ENCODE measurements at regions not wholly inside any gene's neighbourhood (a gene's known extent, or its start where the extent isn't known, plus 50 kb on each side); places are given as distances from the start of the nearest gene placed in this dataset.

- H3K9ac ChIP-seq (ENCODE audit: low read length) = no peak overlapping the region
- no peak overlapping the region for H3K27ac ChIP-seq (ENCODE audit: low read depth, low read length)
These were observed 204.4 kb upstream of the TMEM72 start for GRCh38 chr10:44706745-44707144.

GRCh38 chr10:44713307-44713706 is 197.8 kb upstream of the TMEM72 start:
- Histone ChIP-seq H3K9me2 (replicated peaks; ENCODE audit: insufficient read depth, low read length) (no peaks in the 10 kb centered on the region), H3K27me3 (ENCODE audit: low read length) (no peaks in the 10 kb centered on the region), H3F3A (ENCODE audit: insufficient read depth) (no peaks in the 10 kb centered on the region), H3K4me3 (ENCODE audit: insufficient read depth, low read length, poor library complexity, severe bottlenecking) (no peak overlapping the region), H3K4me2 (ENCODE audit: low read depth, low read length, poor library complexity, severe bottlenecking) (no peak overlapping the region), H4K20me1 (ENCODE audit: low read depth, low read length) (no peaks in the 10 kb centered on the region), H3K27ac (ENCODE audit: low read depth, low read length) (no peak overlapping the region), H3K9ac (ENCODE audit: low read length) (no peak overlapping the region), H3K79me2 (ENCODE audit: insufficient read depth, low read length) (no peaks in the 10 kb centered on the region), H2AFZ (ENCODE audit: low read depth, low read length, severe bottlenecking) (no peak overlapping the region), H3K36me3 (ENCODE audit: low read length) (no peaks in the 10 kb centered on the region), H3K9me3 (ENCODE audit: insufficient read depth, low read length) (no peaks in the 10 kb centered on the region)
- TF ChIP-seq CTCF (IDR thresholded peaks at IDR 0.05; ENCODE audit: insufficient read depth, low read length, poor library complexity, severe bottlenecking) (no peak), EZH2phosphoT487 (conservative IDR thresholded peaks at IDR 0.05; ENCODE audit: low read length) (no peak)

More at GRCh38 chr10:44706745-44707144, 204.4 kb upstream of the TMEM72 start:
- no peak for TF ChIP-seq CTCF (IDR thresholded peaks at IDR 0.05; ENCODE audit: insufficient read depth, low read length, poor library complexity, severe bottlenecking)
- no peak for TF ChIP-seq EZH2phosphoT487 (conservative IDR thresholded peaks at IDR 0.05; ENCODE audit: low read length)
- Histone ChIP-seq H3K79me2 (ENCODE audit: insufficient read depth, low read length) (no peaks in the 10 kb centered on the region), H3K27me3 (ENCODE audit: low read length) (no peaks in the 10 kb centered on the region), H3F3A (ENCODE audit: insufficient read depth) (no peaks in the 10 kb centered on the region), H3K36me3 (ENCODE audit: low read length) (no peaks in the 10 kb centered on the region), H3K4me3 (ENCODE audit: insufficient read depth, low read length, poor library complexity, severe bottlenecking) (no peak overlapping the region), H4K20me1 (ENCODE audit: low read depth, low read length) (no peaks in the 10 kb centered on the region), H2AFZ (ENCODE audit: low read depth, low read length, severe bottlenecking) (no peak overlapping the region), H3K4me2 (ENCODE audit: low read depth, low read length, poor library complexity, severe bottlenecking) (no peak overlapping the region), H3K9me2 (replicated peaks; ENCODE audit: insufficient read depth, low read length) (no peaks in the 10 kb centered on the region), H3K9me3 (ENCODE audit: insufficient read depth, low read length) (no peaks in the 10 kb centered on the region)

- Histone ChIP-seq H3K4me3 (ENCODE audit: insufficient read depth, low read length, poor library complexity, severe bottlenecking) (no peak overlapping the region), H3K9me2 (replicated peaks; ENCODE audit: insufficient read depth, low read length) (no peaks in the 10 kb centered on the region), H3K4me2 (ENCODE audit: low read depth, low read length, poor library complexity, severe bottlenecking) (no peak overlapping the region), H3K36me3 (ENCODE audit: low read length) (no peaks in the 10 kb centered on the region), H3K9me3 (ENCODE audit: insufficient read depth, low read length) (no peaks in the 10 kb centered on the region), H3K79me2 (ENCODE audit: insufficient read depth, low read length) (no peaks in the 10 kb centered on the region), H2AFZ (ENCODE audit: low read depth, low read length, severe bottlenecking) (no peak overlapping the region), H4K20me1 (ENCODE audit: low read depth, low read length) (no peaks in the 10 kb centered on the region), H3K9ac (ENCODE audit: low read length) (no peak overlapping the region), H3K27me3 (ENCODE audit: low read length) (no peaks in the 10 kb centered on the region), H3F3A (ENCODE audit: insufficient read depth) (no peaks in the 10 kb centered on the region), H3K27ac (ENCODE audit: low read depth, low read length) (no peak overlapping the region)
- no peak for TF ChIP-seq CTCF (IDR thresholded peaks at IDR 0.05; ENCODE audit: insufficient read depth, low read length, poor library complexity, severe bottlenecking)
- TF ChIP-seq EZH2phosphoT487 (conservative IDR thresholded peaks at IDR 0.05; ENCODE audit: low read length) = no peak
These were observed 196.7 kb upstream of the TMEM72 start for GRCh38 chr10:44714451-44714850.
